HepG2 (cell line): ENCODE measurements at regions not wholly inside any gene's neighbourhood (a gene's known extent, or its start where the extent isn't known, plus 50 kb on each side); places are given as distances from the start of the nearest gene placed in this dataset.

Experiments used
- ATAC-seq: fragments of 200-7000 bp; cut with Tn5 transposase; 3 replicates; pipeline ENCODE4 v1.9.1; 2020; ENCODE audit warnings: mild to moderate bottlenecking, moderate library complexity
- BruUV-seq: library from RNA; stranded (reverse); fragments of 400-500 nt; replicated peaks from 2 replicates; lab custom pipeline; 2021; lab: Mats Ljungman, UMichigan
- CTCF ChIA-PET: fragments of 300-600 bp; formaldehyde crosslinking; extraction: SDS; loops from one replicate; lab custom pipeline; 2021; ENCODE audit warnings: low total read pairs, inconsistent platforms, low intra/inter-chr PET ratio; lab: Yijun Ruan, JAX
- POLR2A ChIA-PET: fragments of 350-600 bp; sonication (Branson Sonifier 250); formaldehyde crosslinking; loops from one replicate; lab custom pipeline; 2020; ENCODE audit warnings: antibody characterized with exemption, inconsistent platforms; lab: Yijun Ruan, JAX
- DNase-seq: peaks from one replicate; pipeline ENCODE4 v3.0.0-alpha.2; 2015; ENCODE audit warnings: low spot score
- FAIRE-seq: peaks from 3 replicates; lab custom pipeline; 2011; peaks lifted over from hg19 to GRCh38; lab: Jason Lieb, UNC
- H2AFZ ChIP-seq: one replicate; pipeline ENCODE4 v1.6.1; 2011; ENCODE audit warnings: low read length, inconsistent platforms
- H3K27ac ChIP-seq: fragments of 300-600 bp; 3 replicates; pipeline ENCODE4 v1.8.0; 2011; ENCODE audit warnings: mixed run types, mild to moderate bottlenecking, mixed read lengths, low read length, inconsistent platforms; ENCODE audit not compliant: insufficient read depth; ENCODE audit errors: extremely low read length
- H3K27me3 ChIP-seq, 2 experiments: fragments of 200-600 bp in 1 of 2; 2 replicates in 1 of 2; 3 replicates in 1 of 2; pipeline versions ENCODE4 v1.6.0 to v1.8.0; 2011; ENCODE audit warnings: low read length in 2 of 2, mild to moderate bottlenecking in 2 of 2, moderate library complexity in 2 of 2, inconsistent platforms in 1 of 2; ENCODE audit not compliant: insufficient read depth in 2 of 2, control insufficient read depth in 1 of 2
- H3K36me3 ChIP-seq, 2 experiments: fragments of 200-600 bp in 1 of 2; replicated peaks in 1 of 2; 2 replicates in 1 of 2; 3 replicates in 1 of 2; pipeline versions ENCODE4 v1.5.1 to v1.8.0; 2011; ENCODE audit warnings: low read length in 2 of 2, inconsistent platforms in 1 of 2; ENCODE audit not compliant: insufficient read depth in 2 of 2, control insufficient read depth in 1 of 2
- H3K4me1 ChIP-seq: 2 replicates; pipeline ENCODE4 v1.5.1; 2012; ENCODE audit warnings: low read length, inconsistent platforms; ENCODE audit not compliant: insufficient read depth
- H3K4me2 ChIP-seq: 2 replicates; pipeline ENCODE4 v1.6.0; 2011; ENCODE audit warnings: low read depth, low read length, inconsistent platforms
- H3K4me3 ChIP-seq, 3 experiments: fragments of 200-600 bp in 1 of 3; sonication (generic), shearing (Covaris generic) in 1 of 3; replicated peaks in 1 of 3; 2 replicates each; pipeline ENCODE4 v1.5.1; 2011 to 2016; ENCODE audit warnings: low read length in 3 of 3, inconsistent platforms in 2 of 3, low read depth in 2 of 3, mild to moderate bottlenecking in 2 of 3, control low read depth in 1 of 3, mixed read lengths in 1 of 3; ENCODE audit not compliant: insufficient read depth in 1 of 3
- H3K79me2 ChIP-seq: one replicate; pipeline ENCODE4 v1.6.1; 2011; ENCODE audit warnings: low read length, inconsistent platforms; ENCODE audit not compliant: insufficient read depth
- H3K9ac ChIP-seq: 2 replicates; pipeline ENCODE4 v1.6.0; 2011; ENCODE audit warnings: mild to moderate bottlenecking, low read depth, low read length, inconsistent platforms; ENCODE audit not compliant: insufficient read depth
- H3K9me3 ChIP-seq: 2 replicates; pipeline ENCODE4 v1.5.1; 2012; ENCODE audit warnings: mild to moderate bottlenecking, low read length
- H4K20me1 ChIP-seq: 2 replicates; pipeline ENCODE4 v1.6.0; 2011; ENCODE audit warnings: inconsistent platforms, mild to moderate bottlenecking, low read length, moderate library complexity; ENCODE audit not compliant: insufficient read depth
- ATRX ChIP-seq: sonication (generic); formaldehyde crosslinking; IDR thresholded peaks from 2 replicates; pipeline ENCODE4 v1.4.0; 2020; ENCODE audit warnings: missing genetic modification reagents, borderline replicate concordance
- BATF2 ChIP-seq: sonication (generic); formaldehyde crosslinking; IDR thresholded peaks from 2 replicates; pipeline ENCODE4 v1.8.0; 2022; ENCODE audit warnings: mild to moderate bottlenecking, missing genetic modification reagents, moderate library complexity
- CEBPZ ChIP-seq: IDR thresholded peaks from 2 replicates; pipeline ENCODE4 v1.6.1; 2012; ENCODE audit warnings: low read length, improper control_type of control experiment
- RCOR2 ChIP-seq: IDR thresholded peaks from 2 replicates; pipeline ENCODE4 v1.6.1; 2016; ENCODE audit warnings: missing biosample characterization, missing genetic modification reagents
- TOPORS ChIP-seq: sonication (generic); formaldehyde crosslinking; IDR thresholded peaks from 2 replicates; pipeline ENCODE4 v1.8.0; 2023; ENCODE audit warnings: mild to moderate bottlenecking, missing genetic modification reagents
- ZMYM4 ChIP-seq: sonication (generic); formaldehyde crosslinking; IDR thresholded peaks from 2 replicates; pipeline ENCODE4 v1.8.1; 2023; ENCODE audit warnings: mild to moderate bottlenecking, missing genetic modification reagents
- WGBS: methylation state at CpG from one replicate; pipeline ENCODE4 v1.1.6; 2017; ENCODE audit warnings: low lambda C conversion rate; 5-methylcytosine and 5-hydroxymethylcytosine counted together
- in situ Hi-C: cut with HindIII; loops from 2 replicates; pipeline ENCODE4 v1.10.0; 2017; ENCODE audit warnings: low pct_unique_long_range_greater_than_20kb; ENCODE audit not compliant: extremely low pct_ligation_motif_present
- intact Hi-C: fragments of 100-400 bp; cut with micrococcal nuclease; formaldehyde crosslinking; loops from one replicate; pipeline ENCODE4 v1.10.0; 2022; ENCODE audit not compliant: unreplicated experiment

GRCh38 chr13:90551253-90551652 is 796.2 kb upstream of the MIR17HG start:
- ATAC-seq = no peak
- ChIA-PET CTCF (no interaction called here), POLR2A (no interaction called here)
- no peaks in the 10 kb centered on the region for H3K36me3 ChIP-seq
- in situ Hi-C loops = no loop called here
- FAIRE-seq = no peak
- H3K79me2 ChIP-seq = no peaks in the 10 kb centered on the region
- WGBS = 13% methylated on average over 3 of the region's 3 CpGs
- H3K9ac ChIP-seq = no peak overlapping the region
- H4K20me1 ChIP-seq = no peaks in the 10 kb centered on the region
- TF ChIP-seq RCOR2 = no peak
- no peak for TF ChIP-seq CEBPZ
- TF ChIP-seq ZMYM4 = no peak
- TF ChIP-seq BATF2 = no peak
- TF ChIP-seq ATRX (CRISPR knock-in tag) = no peak
- TF ChIP-seq TOPORS (CRISPR knock-in tag) = no peak
- intact Hi-C loops = no loop called here
- no peaks in the 10 kb centered on the region for H3K4me1 ChIP-seq
- peaks cover 71% of the 10 kb centered on the region for H3K9me3 ChIP-seq
- no peak overlapping the region for H3K27ac ChIP-seq
- BruUV-seq = no TSS peak
- H2AFZ ChIP-seq = no peak overlapping the region
- no peak overlapping the region for H3K4me2 ChIP-seq
- no peak for DNase-seq
- no peak overlapping the region for H3K4me3 ChIP-seq
- H3K27me3 ChIP-seq = no peaks in the 10 kb centered on the region
